ENCODE measurements at regions not wholly inside any gene's neighbourhood (a gene's known extent, or its start where the extent isn't known, plus 50 kb on each side); places are given as distances from the start of the nearest gene placed in this dataset.
A peak's percentile ranks its signal among the peaks of the same experiment; 100 is the strongest.

- no peaks in the 10 kb centered on the region for H3K9me3 ChIP-seq (ENCODE audit: control insufficient read depth in 2 of 3, insufficient read depth in 1 of 3, low read length in 3 of 3)
- intact Hi-C loops (cut with DNase I), result no loop called here
- H3K9ac ChIP-seq (ENCODE audit: low read length in 3 of 3), result no peak overlapping the region
- no peak for TF ChIP-seq CTCF (IDR thresholded peaks at IDR 0.05; ENCODE audit: borderline replicate concordance, extremely low read depth, insufficient read depth)
- no peak for FAIRE-seq
- H3K27ac ChIP-seq (ENCODE audit: low read depth in 2 of 2, low read length in 2 of 2), result no peak overlapping the region
- H3K27me3 ChIP-seq (ENCODE audit: control insufficient read depth, insufficient read depth, low read length), result no peaks in the 10 kb centered on the region
- H3K4me1 ChIP-seq (ENCODE audit: control insufficient read depth in 2 of 3, insufficient read depth in 2 of 3, low read depth in 1 of 3, low read length in 3 of 3), result no peaks in the 10 kb centered on the region
- no peak overlapping the region for H3K4me3 ChIP-seq (ENCODE audit: low read length in 3 of 3)
- no peaks in the 10 kb centered on the region for H3K36me3 ChIP-seq (ENCODE audit: control insufficient read depth in 2 of 3, insufficient read depth in 3 of 3, low read length in 3 of 3)
- peak in 1 of 5 donors; percentile 9 for DNase-seq
Observed at GRCh38 chr4:182074810-182075209, 168.4 kb upstream of the TENM3 start.

DNA sequence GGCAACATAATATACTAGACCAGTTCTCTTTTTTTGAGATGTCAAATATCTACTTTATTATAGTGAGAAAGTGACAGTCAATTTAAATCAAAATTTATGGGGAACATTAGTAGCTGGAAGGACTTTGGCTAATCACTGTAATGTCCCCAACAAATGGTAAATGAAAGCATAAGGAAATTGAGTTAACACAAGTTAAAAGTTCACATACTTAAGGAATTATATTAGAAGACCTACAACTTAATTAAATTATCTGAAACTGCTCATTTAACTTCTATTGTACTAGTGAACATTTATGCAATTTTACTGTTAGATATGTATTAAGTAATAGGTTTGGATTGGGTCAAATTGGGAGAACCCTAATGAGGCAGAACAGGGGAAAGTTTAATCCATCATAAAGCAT, 160.3 kb upstream of the TENM3 start:
- no peak overlapping the region for H3K27ac ChIP-seq (ENCODE audit: low read depth in 2 of 2, low read length in 2 of 2)
- TF ChIP-seq CTCF (IDR thresholded peaks at IDR 0.05; ENCODE audit: borderline replicate concordance, extremely low read depth, insufficient read depth), result no peak
- no peaks in the 10 kb centered on the region for H3K36me3 ChIP-seq (ENCODE audit: control insufficient read depth in 2 of 3, insufficient read depth in 3 of 3, low read length in 3 of 3)
- H3K9me3 ChIP-seq (ENCODE audit: control insufficient read depth in 2 of 3, insufficient read depth in 1 of 3, low read length in 3 of 3), result no peaks in the 10 kb centered on the region
- no peaks in the 10 kb centered on the region for H3K4me1 ChIP-seq (ENCODE audit: control insufficient read depth in 2 of 3, insufficient read depth in 2 of 3, low read depth in 1 of 3, low read length in 3 of 3)
- no peak overlapping the region for H3K9ac ChIP-seq (ENCODE audit: low read length in 3 of 3)
- H3K4me3 ChIP-seq (ENCODE audit: low read length in 3 of 3), result no peak overlapping the region
- H3K27me3 ChIP-seq (ENCODE audit: control insufficient read depth, insufficient read depth, low read length), result no peaks in the 10 kb centered on the region
- intact Hi-C loops (cut with DNase I), result no loop called here
- FAIRE-seq (no peak), DNase-seq (no peak)

GRCh38 chr4:182083671-182084410, 159.4 kb upstream of the TENM3 start:
- Histone ChIP-seq H3K4me3 (ENCODE audit: low read length in 3 of 3) (no peak overlapping the region), H3K9ac (ENCODE audit: low read length in 3 of 3) (no peak overlapping the region), H3K4me1 (ENCODE audit: control insufficient read depth in 2 of 3, insufficient read depth in 2 of 3, low read depth in 1 of 3, low read length in 3 of 3) (no peaks in the 10 kb centered on the region), H3K9me3 (ENCODE audit: control insufficient read depth in 2 of 3, insufficient read depth in 1 of 3, low read length in 3 of 3) (no peaks in the 10 kb centered on the region), H3K27ac (ENCODE audit: low read depth in 2 of 2, low read length in 2 of 2) (no peak overlapping the region), H3K27me3 (ENCODE audit: control insufficient read depth, insufficient read depth, low read length) (no peaks in the 10 kb centered on the region), H3K36me3 (ENCODE audit: control insufficient read depth in 2 of 3, insufficient read depth in 3 of 3, low read length in 3 of 3) (no peaks in the 10 kb centered on the region)
- FAIRE-seq (no peak), DNase-seq (no peak)
- no peak for TF ChIP-seq CTCF (IDR thresholded peaks at IDR 0.05; ENCODE audit: borderline replicate concordance, extremely low read depth, insufficient read depth)
- intact Hi-C loops (cut with DNase I), result no loop called here

- H3K9ac ChIP-seq (ENCODE audit: low read length in 3 of 3), result no peak overlapping the region
- FAIRE-seq (no peak), DNase-seq (peak in 1 of 5 donors; percentile 6)
- H3K4me1 ChIP-seq (ENCODE audit: control insufficient read depth in 2 of 3, insufficient read depth in 2 of 3, low read depth in 1 of 3, low read length in 3 of 3), result no peaks in the 10 kb centered on the region
- H3K36me3 ChIP-seq (ENCODE audit: control insufficient read depth in 2 of 3, insufficient read depth in 3 of 3, low read length in 3 of 3), result no peaks in the 10 kb centered on the region
- no peaks in the 10 kb centered on the region for H3K27me3 ChIP-seq (ENCODE audit: control insufficient read depth, insufficient read depth, low read length)
- no peak overlapping the region for H3K4me3 ChIP-seq (ENCODE audit: low read length in 3 of 3)
- H3K9me3 ChIP-seq (ENCODE audit: control insufficient read depth in 2 of 3, insufficient read depth in 1 of 3, low read length in 3 of 3), result no peaks in the 10 kb centered on the region
- intact Hi-C loops (cut with DNase I), result no loop called here
- no peak for TF ChIP-seq CTCF (IDR thresholded peaks at IDR 0.05; ENCODE audit: borderline replicate concordance, extremely low read depth, insufficient read depth)
- no peak overlapping the region for H3K27ac ChIP-seq (ENCODE audit: low read depth in 2 of 2, low read length in 2 of 2)
Observed at GRCh38 chr4:182085051-182085480, 158.1 kb upstream of the TENM3 start.

Data from kidney (tissue), 13 donors.